Trophoblast cell (in vitro differentiated cells and primary cell): ENCODE measurements at regions not wholly inside any gene's neighbourhood (a gene's known extent, or its start where the extent isn't known, plus 50 kb on each side); places are given as distances from the start of the nearest gene placed in this dataset.

ENCODE experiments used
- DNase-seq, 2 donors: peaks; one replicate each; pipeline ENCODE4 v3.0.0-alpha.2; 2016
- H2AFZ ChIP-seq: 2 replicates; pipeline ENCODE4 v1.6.1; 2013; ENCODE audit warnings: low read length, moderate library complexity, mild to moderate bottlenecking; ENCODE audit not compliant: insufficient read depth, poor library complexity
- H2AK5ac ChIP-seq: 2 replicates; pipeline ENCODE4 v1.6.1; 2013; ENCODE audit warnings: mild to moderate bottlenecking, low read length
- H2BK120ac ChIP-seq: 2 replicates; pipeline ENCODE4 v1.6.1; 2013; ENCODE audit warnings: low read length, mild to moderate bottlenecking, moderate library complexity; ENCODE audit not compliant: insufficient read depth, poor library complexity
- H2BK12ac ChIP-seq: 2 replicates; pipeline ENCODE4 v1.6.1; 2013; ENCODE audit warnings: mild to moderate bottlenecking, low read length, moderate library complexity
- H2BK5ac ChIP-seq: 2 replicates; pipeline ENCODE4 v1.6.1; 2013; ENCODE audit warnings: low read length, low read depth, moderate library complexity, mild to moderate bottlenecking; ENCODE audit not compliant: poor library complexity
- H3K14ac ChIP-seq: 2 replicates; pipeline ENCODE4 v1.6.1; 2013; ENCODE audit warnings: mild to moderate bottlenecking, low read length
- H3K18ac ChIP-seq: 2 replicates; pipeline ENCODE4 v1.6.1; 2013; ENCODE audit warnings: mild to moderate bottlenecking, low read length
- H3K23ac ChIP-seq: 2 replicates; pipeline ENCODE4 v1.6.1; 2013; ENCODE audit warnings: low read length
- H3K27ac ChIP-seq: 2 replicates; pipeline ENCODE4 v1.5.1; 2013; ENCODE audit warnings: low read depth, mild to moderate bottlenecking, inconsistent platforms, low read length, moderate library complexity
- H3K27me3 ChIP-seq: 2 replicates; pipeline ENCODE4 v1.6.1; 2013; ENCODE audit warnings: inconsistent platforms, mild to moderate bottlenecking, low read length, moderate library complexity; ENCODE audit not compliant: insufficient read depth
- H3K36me3 ChIP-seq, 2 experiments: 1 replicate in 1 of 2; 2 replicates in 1 of 2; pipeline ENCODE4 v1.6.1; 2013; ENCODE audit warnings: low read length in 2 of 2, mild to moderate bottlenecking in 2 of 2, moderate library complexity in 1 of 2; ENCODE audit not compliant: insufficient read depth in 2 of 2, control insufficient read depth in 1 of 2
- H3K4ac ChIP-seq: 2 replicates; pipeline ENCODE4 v1.6.1; 2013; ENCODE audit warnings: low read depth, mild to moderate bottlenecking, low read length, moderate library complexity
- H3K4me1 ChIP-seq, 2 experiments: 1 replicate in 1 of 2; 2 replicates in 1 of 2; pipeline ENCODE4 v1.6.1; 2013; ENCODE audit warnings: low read length in 2 of 2, mild to moderate bottlenecking in 2 of 2, moderate library complexity in 1 of 2; ENCODE audit not compliant: insufficient read depth in 2 of 2, control insufficient read depth in 1 of 2
- H3K4me2 ChIP-seq: 2 replicates; pipeline ENCODE4 v1.6.1; 2013; ENCODE audit warnings: inconsistent platforms, mild to moderate bottlenecking, low read length, moderate library complexity
- H3K4me3 ChIP-seq: 2 replicates; pipeline ENCODE4 v1.5.1; 2013; ENCODE audit warnings: mild to moderate bottlenecking, low read depth, low read length, inconsistent platforms
- H3K79me1 ChIP-seq: one replicate; pipeline ENCODE4 v1.6.1; 2013; ENCODE audit warnings: low read length
- H3K79me2 ChIP-seq: 2 replicates; pipeline ENCODE4 v1.6.1; 2013; ENCODE audit warnings: low read length, mild to moderate bottlenecking; ENCODE audit not compliant: control insufficient read depth, insufficient read depth, poor library complexity
- H3K9ac ChIP-seq: 2 replicates; pipeline ENCODE4 v1.6.1; 2013; ENCODE audit warnings: mild to moderate bottlenecking, low read length
- H3K9me3 ChIP-seq: 2 replicates; pipeline ENCODE4 v1.6.1; 2013; ENCODE audit warnings: low read depth, mild to moderate bottlenecking, control low read depth, inconsistent platforms, low read length; ENCODE audit not compliant: insufficient read depth
- H4K12ac ChIP-seq: 2 replicates; pipeline ENCODE4 v1.6.1; 2013; ENCODE audit warnings: low read depth, mild to moderate bottlenecking, low read length, moderate library complexity
- H4K8ac ChIP-seq: 2 replicates; pipeline ENCODE4 v1.6.1; 2013; ENCODE audit warnings: low read depth, mild to moderate bottlenecking, low read length, moderate library complexity
- H4K91ac ChIP-seq: one replicate; pipeline ENCODE4 v1.6.1; 2013; ENCODE audit warnings: low read depth, mild to moderate bottlenecking, low read length, moderate library complexity
- WGBS: extraction: QIAGEN DNeasy Blood & Tissue Kit; methylation state at CpG from one replicate; pipeline ENCODE4 v1.1.7; 2013; ENCODE audit warnings: missing lambda C conversion rate; ENCODE audit not compliant: insufficient read length, insufficient coverage; ENCODE audit errors: extremely low coverage; 5-methylcytosine and 5-hydroxymethylcytosine counted together

GRCh38 chr4:111512081-111512783, 633.0 kb upstream of the FAM241A start:
- no peak overlapping the region for H3K14ac ChIP-seq
- no peak overlapping the region for H4K91ac ChIP-seq
- no peak overlapping the region for H3K4me3 ChIP-seq
- H3K4ac ChIP-seq = no peak overlapping the region
- H3K27ac ChIP-seq = no peak overlapping the region
- no peak overlapping the region for H4K12ac ChIP-seq
- H3K36me3 ChIP-seq = no peaks in the 10 kb centered on the region
- peak; percentile 6 to 25 for DNase-seq
- no peaks in the 10 kb centered on the region for H3K9me3 ChIP-seq
- H4K8ac ChIP-seq = no peak overlapping the region
- H2BK120ac ChIP-seq = no peak overlapping the region
- H3K9ac ChIP-seq = no peak overlapping the region
- H3K4me2 ChIP-seq = no peak overlapping the region
- no peak overlapping the region for H2AFZ ChIP-seq
- H3K79me1 ChIP-seq = no peaks in the 10 kb centered on the region
- H2AK5ac ChIP-seq = no peak overlapping the region
- no peak overlapping the region for H2BK12ac ChIP-seq
- H3K27me3 ChIP-seq = no peaks in the 10 kb centered on the region
- no CpG with 5 or more reads among the region's 5 CpGs for WGBS
- H3K79me2 ChIP-seq = no peaks in the 10 kb centered on the region
- no peak overlapping the region for H3K18ac ChIP-seq
- H2BK5ac ChIP-seq = no peak overlapping the region
- H3K4me1 ChIP-seq = no peaks in the 10 kb centered on the region
- H3K23ac ChIP-seq = no peak overlapping the region

GRCh38 chr4:111519683-111520082, 625.6 kb upstream of the FAM241A start:
- no peaks in the 10 kb centered on the region for H3K79me2 ChIP-seq
- WGBS = no CpG with 5 or more reads among the region's 5 CpGs
- H4K12ac ChIP-seq = no peak overlapping the region
- H3K9ac ChIP-seq = no peak overlapping the region
- H3K4ac ChIP-seq = no peak overlapping the region
- no peak overlapping the region for H4K91ac ChIP-seq
- no peaks in the 10 kb centered on the region for H3K36me3 ChIP-seq
- H3K14ac ChIP-seq = no peak overlapping the region
- DNase-seq = no peak
- no peak overlapping the region for H3K4me2 ChIP-seq
- no peak overlapping the region for H2BK12ac ChIP-seq
- no peak overlapping the region for H3K23ac ChIP-seq
- H3K9me3 ChIP-seq = no peaks in the 10 kb centered on the region
- H3K27me3 ChIP-seq = no peaks in the 10 kb centered on the region
- no peak overlapping the region for H4K8ac ChIP-seq
- H3K79me1 ChIP-seq = no peaks in the 10 kb centered on the region
- no peak overlapping the region for H2AFZ ChIP-seq
- no peak overlapping the region for H3K27ac ChIP-seq
- no peak overlapping the region for H2BK5ac ChIP-seq
- no peaks in the 10 kb centered on the region for H3K4me1 ChIP-seq
- H2AK5ac ChIP-seq = no peak overlapping the region
- H2BK120ac ChIP-seq = no peak overlapping the region
- no peak overlapping the region for H3K18ac ChIP-seq
- H3K4me3 ChIP-seq = no peak overlapping the region

GRCh38 chr4:111530446-111530845, 614.8 kb upstream of the FAM241A start:
- no peak overlapping the region for H2BK12ac ChIP-seq
- no peak overlapping the region for H3K14ac ChIP-seq
- no peaks in the 10 kb centered on the region for H3K36me3 ChIP-seq
- no peak overlapping the region for H4K8ac ChIP-seq
- H2AK5ac ChIP-seq = no peak overlapping the region
- no CpG with 5 or more reads among the region's 2 CpGs for WGBS
- no peak overlapping the region for H4K91ac ChIP-seq
- no peak overlapping the region for H3K4me2 ChIP-seq
- no peaks in the 10 kb centered on the region for H3K4me1 ChIP-seq
- peaks cover 2% of the 10 kb centered on the region for H3K9me3 ChIP-seq
- H3K27me3 ChIP-seq = no peaks in the 10 kb centered on the region
- H3K18ac ChIP-seq = no peak overlapping the region
- H3K23ac ChIP-seq = no peak overlapping the region
- no peak overlapping the region for H3K9ac ChIP-seq
- no peak overlapping the region for H2BK5ac ChIP-seq
- H3K79me2 ChIP-seq = no peaks in the 10 kb centered on the region
- H2BK120ac ChIP-seq = no peak overlapping the region
- no peak for DNase-seq
- H4K12ac ChIP-seq = no peak overlapping the region
- no peak overlapping the region for H3K4ac ChIP-seq
- H2AFZ ChIP-seq = no peak overlapping the region
- no peak overlapping the region for H3K27ac ChIP-seq
- no peaks in the 10 kb centered on the region for H3K79me1 ChIP-seq
- no peak overlapping the region for H3K4me3 ChIP-seq

- Histone ChIP-seq H3K14ac (no peak overlapping the region), H2AFZ (no peak overlapping the region), H3K27ac (no peak overlapping the region), H3K23ac (no peak overlapping the region), H4K12ac (no peak overlapping the region), H4K8ac (no peak overlapping the region), H3K27me3 (no peaks in the 10 kb centered on the region), H2BK12ac (no peak overlapping the region), H3K4ac (no peak overlapping the region), H3K9ac (no peak overlapping the region), H3K79me1 (no peaks in the 10 kb centered on the region), H3K4me2 (no peak overlapping the region), H3K79me2 (no peaks in the 10 kb centered on the region), H2BK5ac (no peak overlapping the region), H3K4me1 (no peaks in the 10 kb centered on the region), H3K9me3 (no peaks in the 10 kb centered on the region), H3K18ac (no peak overlapping the region), H2BK120ac (no peak overlapping the region), H3K4me3 (no peak overlapping the region), H4K91ac (no peak overlapping the region), H2AK5ac (no peak overlapping the region), H3K36me3 (no peaks in the 10 kb centered on the region)
- DNase-seq = peak in 1 of 2 donors; percentile 14
- no CpG with 5 or more reads among the region's 1 CpG for WGBS
Observed at GRCh38 chr4:111535792-111536191, 609.5 kb upstream of the FAM241A start.
